Body of pancreas (tissue), 4 donors: ENCODE measurements at regions not wholly inside any gene's neighbourhood (a gene's known extent, or its start where the extent isn't known, plus 50 kb on each side); places are given as distances from the start of the nearest gene placed in this dataset.

Experiments used
- CTCF ChIP-seq, 7 experiments: fragments of 450-650 bp in 4 of 7; fragments of 200-600 bp in 3 of 7; sonication (generic) in 3 of 7; IDR thresholded peaks; one replicate each; pipeline ENCODE4 v1.5.1; 2016 to 2019; ENCODE audit warnings: antibody characterized with exemption in 7 of 7
- POLR2A ChIP-seq, 3 donors: fragments of 450-650 bp; IDR thresholded peaks; one replicate each; pipeline ENCODE4 v1.6.1; 2016; ENCODE audit warnings: antibody characterized with exemption in 3 of 3, mild to moderate bottlenecking in 2 of 3

GRCh38 chr6:2514965-2515543 lies 235.7 kb downstream of the MYLK4 start:
- no peak for TF ChIP-seq POLR2A (IDR thresholded peaks at IDR 0.05)
- TF ChIP-seq CTCF (IDR thresholded peaks at IDR 0.05), result no peak
